ENCODE measurements at regions not wholly inside any gene's neighbourhood (a gene's known extent, or its start where the extent isn't known, plus 50 kb on each side); places are given as distances from the start of the nearest gene placed in this dataset.

DNA sequence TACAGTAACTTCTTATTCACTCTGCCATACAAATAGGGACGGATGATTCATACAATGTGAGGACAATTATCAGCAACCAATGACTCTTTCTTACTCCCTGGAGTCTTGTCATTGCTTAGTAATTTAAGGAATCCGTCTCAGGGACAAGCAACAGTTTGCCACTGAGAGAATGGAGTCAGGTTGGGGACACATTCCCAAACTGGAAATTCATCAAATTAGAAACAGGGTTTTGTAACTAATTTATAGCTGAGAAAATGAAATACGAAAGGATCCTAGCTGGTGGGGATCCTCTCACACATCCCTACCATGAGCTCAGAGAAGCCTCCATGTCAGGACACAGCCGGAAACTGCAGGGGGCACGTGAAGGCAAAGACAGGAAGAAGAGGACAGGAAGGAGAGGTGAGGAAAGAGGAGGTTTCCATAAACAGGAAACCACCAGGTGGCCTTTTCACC lies 50.4 kb upstream of the KDR start:
- no peaks in the 10 kb centered on the region for H3K36me3 Mint-ChIP-seq
- CTCF ChIA-PET = no interaction called here
- peaks cover 3% of the 10 kb centered on the region for H3K4me1 Mint-ChIP-seq (ENCODE audit: low read depth)
- peaks cover 1% of the 10 kb centered on the region for H3K27me3 Mint-ChIP-seq
- DNase-seq = no peak
- POLR2A ChIA-PET = no interaction called here
- no peaks in the 10 kb centered on the region for H3K9me3 Mint-ChIP-seq
- intact Hi-C loops (cut with micrococcal nuclease) = no loop called here
- H3K4me3 Mint-ChIP-seq = no peak overlapping the region
- no peak overlapping the region for H3K27ac Mint-ChIP-seq

DNA sequence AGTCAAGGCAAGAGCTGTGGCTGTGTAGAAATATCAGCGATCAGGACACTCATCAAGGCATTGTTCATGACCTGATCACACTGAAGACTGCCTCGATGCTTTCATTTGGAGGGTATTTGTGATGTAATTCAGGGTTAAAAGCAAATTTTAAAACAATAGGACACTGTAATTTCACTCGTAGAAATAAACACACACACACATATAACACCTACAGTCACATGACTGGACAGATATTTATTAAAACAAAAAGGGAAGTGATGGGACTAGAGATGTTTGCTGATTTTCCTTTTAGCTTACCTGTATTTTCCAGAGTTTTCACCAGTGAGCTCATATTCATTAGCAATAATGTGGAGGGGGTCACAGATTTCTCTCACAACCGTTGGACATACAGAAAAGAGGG lies 51.1 kb upstream of the KDR start:
- DNase-seq = no peak
- Mint-ChIP-seq H3K4me3 (no peak overlapping the region), H3K27me3 (peaks cover 1% of the 10 kb centered on the region), H3K4me1 (ENCODE audit: low read depth) (peaks cover 3% of the 10 kb centered on the region), H3K27ac (no peak overlapping the region), H3K9me3 (no peaks in the 10 kb centered on the region), H3K36me3 (no peaks in the 10 kb centered on the region)
- CTCF ChIA-PET = no interaction called here
- intact Hi-C loops (cut with micrococcal nuclease) = no loop called here
- POLR2A ChIA-PET = no interaction called here

DNA sequence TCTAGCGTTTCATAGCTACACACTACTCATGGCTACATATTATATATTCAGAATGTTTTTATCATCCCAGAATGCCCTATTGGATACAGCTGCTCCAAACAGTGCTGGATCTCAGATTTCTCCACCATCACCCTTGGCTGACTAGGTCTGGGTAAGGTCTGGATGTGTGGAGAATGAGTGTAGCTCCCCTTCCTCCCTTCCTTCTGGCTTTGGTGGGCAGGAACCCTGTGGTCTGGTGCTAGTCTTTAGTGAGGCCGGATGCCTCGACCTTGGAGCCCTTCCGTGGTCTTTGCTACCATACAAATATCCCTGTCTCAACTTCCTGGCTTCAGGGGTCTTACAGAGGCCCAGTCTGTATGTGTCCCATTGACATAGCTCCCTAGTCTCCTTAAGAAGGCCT lies 52.1 kb upstream of the KDR start:
- ChIA-PET POLR2A (no interaction called here), CTCF (no interaction called here)
- H3K27me3 Mint-ChIP-seq = peaks cover 1% of the 10 kb centered on the region
- H3K4me1 Mint-ChIP-seq (ENCODE audit: low read depth) = peaks cover 3% of the 10 kb centered on the region
- H3K9me3 Mint-ChIP-seq = no peaks in the 10 kb centered on the region
- no peaks in the 10 kb centered on the region for H3K36me3 Mint-ChIP-seq
- intact Hi-C loops (cut with micrococcal nuclease) = no loop called here
- H3K4me3 Mint-ChIP-seq = no peak overlapping the region
- H3K27ac Mint-ChIP-seq = no peak overlapping the region
- no peak for DNase-seq

DNA sequence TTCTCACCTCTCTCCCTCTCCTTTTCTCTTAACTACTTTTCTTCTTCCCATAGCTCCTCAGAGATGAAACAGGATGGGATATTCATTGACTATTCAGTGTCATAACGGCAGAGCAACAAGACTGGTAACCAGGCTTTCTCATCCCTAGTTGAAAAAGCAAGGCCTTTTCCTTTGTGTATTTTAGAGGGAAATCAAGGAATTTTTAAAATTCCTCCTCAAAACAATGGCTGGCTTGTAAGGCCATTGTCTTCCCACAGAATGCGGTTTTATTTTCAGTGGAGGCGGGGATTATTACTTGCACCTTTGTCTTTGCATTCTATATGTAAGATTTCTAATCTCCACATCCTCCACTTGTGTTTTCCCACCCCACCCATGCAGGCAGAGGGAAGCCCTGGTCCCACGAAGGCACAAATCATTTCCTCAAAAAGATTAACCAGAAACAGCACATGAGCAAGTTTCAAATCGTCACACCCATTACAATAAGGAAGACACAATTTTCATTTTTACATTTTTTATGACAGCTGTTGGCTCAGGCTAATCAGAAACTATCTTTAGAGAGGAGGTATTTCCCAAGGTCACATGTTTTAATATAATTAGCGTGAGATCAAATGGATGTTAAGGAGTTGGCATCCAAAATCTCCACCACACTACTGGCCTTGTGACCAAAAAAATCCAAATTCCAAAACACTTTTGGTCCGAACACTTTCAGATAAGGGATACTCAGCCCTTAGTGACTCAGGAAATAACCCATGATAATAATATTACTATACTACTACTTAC lies 53.0 kb upstream of the KDR start:
- intact Hi-C loops (cut with micrococcal nuclease) = no loop called here
- POLR2A ChIA-PET = no interaction called here
- Mint-ChIP-seq H3K27me3 (peaks cover 2% of the 10 kb centered on the region), H3K9me3 (no peaks in the 10 kb centered on the region), H3K4me1 (ENCODE audit: low read depth) (peaks cover 3% of the 10 kb centered on the region), H3K27ac (no peak overlapping the region), H3K4me3 (no peak overlapping the region), H3K36me3 (no peaks in the 10 kb centered on the region)
- CTCF ChIA-PET = no interaction called here
- no peak for DNase-seq

DNA sequence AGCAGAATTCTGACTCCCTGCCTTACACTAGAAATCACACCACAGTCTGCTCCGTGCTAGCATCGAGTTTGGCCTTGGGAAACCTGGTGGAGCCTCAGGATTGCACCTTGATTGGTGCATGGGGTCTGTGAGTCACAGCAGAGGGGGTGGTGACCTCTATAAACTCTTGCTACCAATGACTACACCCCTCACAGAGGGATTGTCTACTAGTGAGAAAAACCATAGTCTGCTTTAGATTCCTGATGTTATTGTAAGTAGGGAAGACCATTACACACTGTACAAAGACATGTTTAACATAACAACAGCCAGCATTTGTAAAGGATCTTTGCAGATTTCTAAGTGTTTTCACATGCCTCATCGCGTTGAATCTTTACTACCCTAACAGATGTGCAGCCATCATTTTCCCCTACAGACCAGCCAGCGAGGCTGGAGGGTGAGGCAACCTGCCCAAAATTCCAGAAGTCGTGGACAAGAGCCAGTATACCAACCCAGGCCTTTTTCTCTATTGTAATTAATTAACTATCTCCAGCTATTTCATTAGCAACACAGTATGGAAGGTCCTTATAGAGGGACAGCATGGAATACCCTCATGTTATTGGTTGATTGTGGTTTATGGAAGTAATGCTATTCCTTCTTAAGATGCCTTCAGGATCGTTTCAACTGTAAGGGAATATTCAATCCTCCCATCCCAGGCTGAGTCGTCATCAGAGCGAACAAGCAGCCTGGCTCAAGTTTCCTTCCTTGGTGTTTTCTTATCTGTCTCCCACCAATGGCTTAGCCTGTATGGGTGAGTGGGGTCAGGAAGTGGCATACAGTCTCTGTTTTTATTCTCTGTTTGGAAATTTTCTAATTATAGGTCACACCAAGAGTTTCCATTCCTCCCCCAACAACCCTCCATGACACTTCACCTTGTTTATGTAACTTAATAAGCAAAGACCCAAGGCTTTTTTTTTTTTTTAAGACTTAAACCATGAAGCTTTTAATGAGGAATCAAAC lies 55.9 kb upstream of the KDR start:
- Mint-ChIP-seq H3K27me3 (peaks cover 2% of the 10 kb centered on the region), H3K4me1 (ENCODE audit: low read depth) (no peaks in the 10 kb centered on the region), H3K4me3 (no peak overlapping the region), H3K27ac (no peak overlapping the region), H3K36me3 (no peaks in the 10 kb centered on the region), H3K9me3 (no peaks in the 10 kb centered on the region)
- CTCF ChIA-PET = no interaction called here
- POLR2A ChIA-PET = no interaction called here
- DNase-seq = no peak
- intact Hi-C loops (cut with micrococcal nuclease) = no loop called here

DNA sequence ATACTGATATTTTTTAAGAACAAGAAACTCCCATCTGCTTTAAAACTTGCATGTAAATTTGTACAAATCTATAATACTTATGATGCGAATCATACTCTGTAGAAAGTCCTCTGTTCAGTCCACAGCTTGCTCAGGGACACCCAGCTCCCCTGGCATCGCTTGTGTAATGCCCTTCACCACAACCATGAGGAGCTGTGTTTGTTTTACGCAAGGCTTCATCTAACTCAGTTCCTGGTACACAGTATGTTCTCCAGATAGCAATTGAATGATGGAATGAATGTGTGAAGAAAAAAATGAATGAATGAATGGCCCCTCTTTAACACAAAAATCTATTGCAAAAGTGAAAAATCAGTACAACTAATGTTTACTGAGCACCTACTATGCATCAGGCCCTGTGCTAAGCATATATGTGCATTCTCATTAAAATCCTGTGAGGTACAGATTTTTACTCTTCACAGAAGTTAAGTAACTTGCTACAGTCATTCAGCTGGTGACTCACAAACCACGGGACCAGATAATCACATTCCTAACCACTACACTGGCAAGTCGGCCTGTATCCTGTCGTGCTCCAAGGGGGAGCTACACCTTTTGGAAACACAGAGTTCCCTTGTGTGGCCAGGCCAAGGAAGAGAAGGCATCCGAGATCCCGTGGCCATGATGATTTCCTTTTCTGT lies 58.7 kb upstream of the KDR start:
- no peak for DNase-seq
- intact Hi-C loops (cut with micrococcal nuclease) = loop anchor here (1.0 to 2.0 kb wide), 2 partner anchors 137 to 371 kb away; no protein-coding TSS in a partner anchor
- POLR2A ChIA-PET = interaction anchor here (1.0 kb wide), 1 partner anchor 18 kb away, joined by 3 read pairs; no protein-coding TSS in a partner anchor
- H3K27ac Mint-ChIP-seq = no peak overlapping the region
- CTCF ChIA-PET = interaction anchor here (1.1 to 3.6 kb wide), 5 partner anchors 62 to 162 kb away, joined by 3 to 20 read pairs (median 3); partner anchors contain the start of gene SRD5A3
- peaks cover 4% of the 10 kb centered on the region for H3K27me3 Mint-ChIP-seq
- no peak overlapping the region for H3K4me3 Mint-ChIP-seq
- H3K4me1 Mint-ChIP-seq (ENCODE audit: low read depth) = no peaks in the 10 kb centered on the region
- H3K36me3 Mint-ChIP-seq = no peaks in the 10 kb centered on the region
- no peaks in the 10 kb centered on the region for H3K9me3 Mint-ChIP-seq

DNA sequence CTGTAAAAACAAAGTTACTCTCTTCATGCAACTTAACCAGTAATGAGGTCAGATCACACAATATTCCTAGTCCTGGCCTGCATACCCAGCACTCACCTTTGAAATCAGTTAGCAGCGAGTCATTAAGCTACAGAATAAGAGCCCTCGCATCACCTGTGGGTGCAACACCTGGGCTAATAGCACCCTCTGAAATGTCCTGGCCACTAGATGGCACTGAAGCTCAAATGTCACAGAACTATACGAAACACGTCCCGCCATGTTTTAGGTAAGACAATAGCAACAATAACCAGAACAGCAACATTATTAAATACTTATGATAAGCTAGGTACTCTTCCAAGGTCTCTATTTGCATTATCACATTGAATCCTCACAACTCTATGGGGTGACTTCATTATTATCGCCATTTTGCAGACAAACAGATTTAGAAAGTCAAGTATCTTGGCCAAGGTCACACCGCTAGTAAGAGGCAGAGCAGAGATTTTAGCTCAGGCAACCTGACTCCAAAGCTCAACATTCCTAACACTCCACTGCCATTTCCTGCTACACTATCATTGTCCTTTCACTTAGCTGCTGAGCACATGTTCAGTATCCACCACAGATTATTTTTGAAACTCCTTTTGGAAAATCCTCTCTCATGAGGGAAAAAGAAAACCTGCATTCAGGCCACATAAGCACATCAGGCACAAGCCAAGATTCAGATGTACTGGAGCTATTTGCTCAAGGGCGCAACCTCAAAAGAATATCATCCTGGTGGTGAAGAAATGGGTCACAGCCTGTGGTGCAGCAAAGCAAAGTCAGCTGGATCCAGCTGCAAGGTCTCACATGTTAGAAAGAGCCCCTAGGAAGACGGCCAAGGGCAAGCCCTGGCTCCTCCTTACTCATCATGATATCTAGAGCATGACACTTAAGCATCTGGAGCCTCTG lies 59.5 kb upstream of the KDR start:
- ChIA-PET POLR2A (interaction anchor here (1.0 kb wide), 1 partner anchor 19 kb away, joined by 3 read pairs; no protein-coding TSS in a partner anchor), CTCF (interaction anchor here (0.5 to 3.6 kb wide), 10 partner anchors 63 to 1218 kb away, joined by 3 to 20 read pairs (median 3); partner anchors contain the start of gene SRD5A3)
- intact Hi-C loops (cut with micrococcal nuclease) = loop anchor here (1.0 to 2.0 kb wide), 2 partner anchors 136 to 370 kb away; no protein-coding TSS in a partner anchor
- Mint-ChIP-seq H3K9me3 (no peaks in the 10 kb centered on the region), H3K27me3 (peaks cover 7% of the 10 kb centered on the region), H3K27ac (no peak overlapping the region), H3K4me1 (ENCODE audit: low read depth) (no peaks in the 10 kb centered on the region), H3K36me3 (no peaks in the 10 kb centered on the region), H3K4me3 (no peak overlapping the region)
- DNase-seq = peak; percentile 25

DNA sequence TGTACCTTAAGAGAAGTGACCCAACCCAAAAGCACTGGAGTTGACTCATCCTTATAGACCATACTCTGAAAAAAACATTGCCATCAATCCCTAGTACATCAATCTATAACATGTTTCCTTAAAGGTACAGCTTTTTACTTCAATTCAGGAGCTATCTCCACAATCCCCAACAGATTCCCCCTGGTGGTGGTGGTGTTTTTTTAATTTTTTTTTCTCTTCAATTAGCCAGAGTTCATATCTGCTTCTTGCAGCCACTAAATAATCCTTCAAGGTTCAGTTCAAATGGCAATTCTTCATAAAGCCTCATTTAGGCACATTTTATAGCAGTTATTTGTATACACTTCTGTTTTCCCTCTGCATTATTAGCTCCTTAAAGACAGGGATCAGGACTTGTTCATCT lies 60.7 kb upstream of the KDR start:
- intact Hi-C loops (cut with micrococcal nuclease) = no loop called here
- H3K9me3 Mint-ChIP-seq = no peaks in the 10 kb centered on the region
- H3K27ac Mint-ChIP-seq = no peak overlapping the region
- no peak overlapping the region for H3K4me3 Mint-ChIP-seq
- no peaks in the 10 kb centered on the region for H3K4me1 Mint-ChIP-seq (ENCODE audit: low read depth)
- H3K36me3 Mint-ChIP-seq = no peaks in the 10 kb centered on the region
- CTCF ChIA-PET = interaction anchor here (1.6 to 3.6 kb wide), 2 partner anchors 127 to 136 kb away, joined by 6 to 20 read pairs; no protein-coding TSS in a partner anchor
- peaks cover 7% of the 10 kb centered on the region for H3K27me3 Mint-ChIP-seq
- POLR2A ChIA-PET = no interaction called here
- DNase-seq = no peak

DNA sequence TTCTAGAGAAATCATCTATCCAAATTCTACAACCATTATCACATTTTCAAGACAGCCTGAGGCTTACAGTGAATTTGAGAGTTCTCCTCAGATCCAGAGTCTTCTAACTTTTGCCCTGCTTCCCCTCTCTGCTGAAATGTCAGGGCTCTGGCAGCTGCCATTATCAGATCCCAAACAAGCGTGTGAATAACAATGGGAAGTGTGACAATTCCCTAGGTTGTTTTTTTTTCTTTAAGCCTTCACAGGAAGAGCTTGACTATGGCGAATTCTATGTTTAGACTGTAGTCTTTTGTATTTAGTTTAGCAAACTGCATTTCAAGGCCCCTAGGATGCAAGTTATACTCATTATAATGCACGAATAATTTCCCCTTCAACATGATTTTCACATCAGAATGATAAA lies 61.3 kb upstream of the KDR start:
- Mint-ChIP-seq H3K4me1 (ENCODE audit: low read depth) (no peaks in the 10 kb centered on the region), H3K4me3 (no peak overlapping the region), H3K27me3 (peaks cover 7% of the 10 kb centered on the region), H3K27ac (no peak overlapping the region), H3K36me3 (no peaks in the 10 kb centered on the region), H3K9me3 (no peaks in the 10 kb centered on the region)
- intact Hi-C loops (cut with micrococcal nuclease) = no loop called here
- no peak for DNase-seq
- ChIA-PET POLR2A (no interaction called here), CTCF (interaction anchor here (1.6 kb wide), 1 partner anchor 126 kb away, joined by 6 read pairs; no protein-coding TSS in a partner anchor)

DNA sequence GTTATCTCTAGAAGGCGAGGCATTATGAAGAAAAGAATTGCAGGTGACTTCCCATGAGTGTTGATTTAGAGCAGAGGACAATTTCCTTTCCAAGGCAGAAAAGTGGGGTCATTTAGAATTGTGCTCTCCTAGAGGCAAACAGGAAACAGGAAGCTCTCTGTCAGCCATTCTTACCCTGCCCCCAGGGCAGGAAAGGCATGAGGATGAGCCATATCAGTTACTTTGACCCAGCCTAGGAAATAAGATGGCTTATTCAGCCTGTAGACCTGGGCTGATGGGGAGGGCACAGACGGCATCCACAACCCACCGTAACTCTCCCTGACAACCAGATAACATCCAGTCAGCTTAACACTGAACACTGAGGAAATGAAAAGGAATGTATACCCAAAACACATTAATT lies 88.8 kb upstream of the KDR start:
- no peak for DNase-seq
- H3K4me3 Mint-ChIP-seq = no peak overlapping the region
- CTCF ChIA-PET = no interaction called here
- no peaks in the 10 kb centered on the region for H3K4me1 Mint-ChIP-seq (ENCODE audit: low read depth)
- H3K27me3 Mint-ChIP-seq = peaks cover 2% of the 10 kb centered on the region
- intact Hi-C loops (cut with micrococcal nuclease) = no loop called here
- POLR2A ChIA-PET = no interaction called here
- no peaks in the 10 kb centered on the region for H3K36me3 Mint-ChIP-seq
- H3K9me3 Mint-ChIP-seq = peaks cover 7% of the 10 kb centered on the region
- H3K27ac Mint-ChIP-seq = no peak overlapping the region

DNA sequence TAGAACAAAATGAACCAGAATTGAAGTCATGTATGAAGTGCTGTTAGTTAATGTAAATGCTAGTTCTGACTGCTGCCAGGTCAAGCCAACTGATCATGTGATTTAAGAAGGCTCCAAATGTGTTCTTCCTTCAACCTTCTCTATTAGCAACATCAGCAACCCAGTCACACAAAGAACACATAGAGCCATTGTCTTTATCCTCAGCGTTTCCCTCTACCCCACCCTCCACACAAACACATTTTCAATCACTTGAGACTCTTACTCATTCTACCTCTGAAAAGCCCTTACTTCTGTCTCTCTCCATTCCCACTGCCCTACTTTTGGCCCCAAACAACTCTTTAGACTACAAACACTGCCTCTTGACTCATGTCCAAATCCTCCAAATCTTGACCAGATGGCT lies 89.7 kb upstream of the KDR start:
- H3K9me3 Mint-ChIP-seq = no peaks in the 10 kb centered on the region

More for the DNA sequence above, 89.7 kb upstream of the KDR start:
- Mint-ChIP-seq H3K27ac (no peak overlapping the region), H3K4me1 (ENCODE audit: low read depth) (no peaks in the 10 kb centered on the region), H3K27me3 (peaks cover 2% of the 10 kb centered on the region), H3K36me3 (no peaks in the 10 kb centered on the region), H3K4me3 (no peak overlapping the region)
- ChIA-PET POLR2A (no interaction called here), CTCF (no interaction called here)
- intact Hi-C loops (cut with micrococcal nuclease) = no loop called here
- no peak for DNase-seq
